Epithelial cell of esophagus (primary cell): ENCODE measurements at regions not wholly inside any gene's neighbourhood (a gene's known extent, or its start where the extent isn't known, plus 50 kb on each side); places are given as distances from the start of the nearest gene placed in this dataset.
A peak's percentile ranks its signal among the peaks of the same experiment; 100 is the strongest.

ENCODE experiments used
- DNase-seq: peaks from one replicate; pipeline ENCODE4 v3.0.0; 2010; ENCODE audit warnings: low read depth
- H3K4me3 ChIP-seq: 2 replicates; pipeline ENCODE4 v1.5.1; 2011; ENCODE audit warnings: mild to moderate bottlenecking, low read length, control low read depth
- TF ChIP-seq, protein P1 (sequence below): IDR thresholded peaks from 2 replicates; pipeline ENCODE4 v1.5.1; 2011; ENCODE audit warnings: low read depth, mild to moderate bottlenecking, low read length, control low read depth, inconsistent platforms; ENCODE audit not compliant: insufficient read depth; ENCODE audit errors: missing control alignments

DNA sequence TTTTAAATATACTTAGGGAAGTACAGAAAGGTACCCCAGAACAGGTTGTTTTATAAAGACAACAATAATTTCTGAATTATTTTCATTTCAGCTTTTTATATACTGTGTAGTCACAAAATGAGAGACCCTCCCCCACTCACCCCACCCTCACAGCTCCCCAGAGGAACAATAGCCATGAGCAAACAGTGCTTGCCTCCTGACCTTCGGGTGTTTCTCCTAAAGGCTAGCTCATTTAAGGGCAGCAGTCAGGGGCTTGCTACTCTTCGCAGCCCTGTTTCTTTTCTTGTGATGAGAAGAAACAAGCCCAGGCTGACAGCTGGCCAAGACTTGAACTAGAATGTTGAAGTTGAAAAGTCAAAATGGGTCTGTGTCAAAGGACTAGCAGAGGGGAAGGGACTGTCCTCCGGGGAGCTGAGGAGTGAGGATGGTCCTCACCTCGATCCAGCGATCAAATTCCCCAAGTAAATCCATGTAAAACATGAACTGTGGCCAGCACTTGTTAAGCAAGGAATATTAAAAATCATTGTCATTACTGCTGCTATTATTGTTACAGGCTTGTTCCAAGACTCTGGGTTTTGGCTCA lies 133.8 kb upstream of the ARHGAP5 start:
- TF ChIP-seq, protein P1, sequence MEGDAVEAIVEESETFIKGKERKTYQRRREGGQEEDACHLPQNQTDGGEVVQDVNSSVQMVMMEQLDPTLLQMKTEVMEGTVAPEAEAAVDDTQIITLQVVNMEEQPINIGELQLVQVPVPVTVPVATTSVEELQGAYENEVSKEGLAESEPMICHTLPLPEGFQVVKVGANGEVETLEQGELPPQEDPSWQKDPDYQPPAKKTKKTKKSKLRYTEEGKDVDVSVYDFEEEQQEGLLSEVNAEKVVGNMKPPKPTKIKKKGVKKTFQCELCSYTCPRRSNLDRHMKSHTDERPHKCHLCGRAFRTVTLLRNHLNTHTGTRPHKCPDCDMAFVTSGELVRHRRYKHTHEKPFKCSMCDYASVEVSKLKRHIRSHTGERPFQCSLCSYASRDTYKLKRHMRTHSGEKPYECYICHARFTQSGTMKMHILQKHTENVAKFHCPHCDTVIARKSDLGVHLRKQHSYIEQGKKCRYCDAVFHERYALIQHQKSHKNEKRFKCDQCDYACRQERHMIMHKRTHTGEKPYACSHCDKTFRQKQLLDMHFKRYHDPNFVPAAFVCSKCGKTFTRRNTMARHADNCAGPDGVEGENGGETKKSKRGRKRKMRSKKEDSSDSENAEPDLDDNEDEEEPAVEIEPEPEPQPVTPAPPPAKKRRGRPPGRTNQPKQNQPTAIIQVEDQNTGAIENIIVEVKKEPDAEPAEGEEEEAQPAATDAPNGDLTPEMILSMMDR, result no peak
- H3K4me3 ChIP-seq, result no peak overlapping the region
- no peak for DNase-seq

GRCh38 chr14:31943861-31944255 lies 133.2 kb upstream of the ARHGAP5 start:
- DNase-seq, result no peak
- TF ChIP-seq, protein P1, result no peak
- no peak overlapping the region for H3K4me3 ChIP-seq

GRCh38 chr14:31944256-31945073 lies 132.6 kb upstream of the ARHGAP5 start:
- DNase-seq, result no peak
- TF ChIP-seq, protein P1, result no peak
- no peak overlapping the region for H3K4me3 ChIP-seq

DNA sequence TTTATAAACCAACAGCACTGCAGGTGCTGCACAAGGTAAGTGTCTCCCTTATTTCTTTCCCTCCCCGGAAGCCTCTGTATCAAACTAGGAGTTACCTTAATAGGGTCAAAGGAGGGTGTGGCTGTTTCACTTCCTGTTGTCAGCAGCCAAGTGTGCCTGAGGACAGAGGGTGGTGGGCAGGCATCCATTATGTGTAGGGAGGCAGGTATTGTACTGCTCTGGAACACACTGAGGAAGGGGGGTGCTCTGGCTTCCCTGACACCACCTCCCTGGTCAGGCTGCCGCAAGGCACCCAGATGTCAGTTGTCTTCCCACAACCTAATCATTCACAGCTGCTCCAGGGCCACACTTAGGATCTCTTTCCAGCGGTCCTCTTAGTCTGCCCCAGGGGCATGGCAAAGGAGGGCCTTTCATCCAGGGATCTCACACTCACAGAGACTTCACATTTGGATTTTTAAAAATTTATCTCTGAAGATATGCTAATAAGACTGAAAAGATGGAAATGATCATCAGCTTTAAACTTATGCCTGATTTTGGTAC lies 132.0 kb upstream of the ARHGAP5 start:
- TF ChIP-seq, protein P1, result no peak
- DNase-seq, result peak; percentile 40
- no peak overlapping the region for H3K4me3 ChIP-seq

GRCh38 chr14:31945701-31946100 lies 131.4 kb upstream of the ARHGAP5 start:
- TF ChIP-seq, protein P1, result no peak
- no peak overlapping the region for H3K4me3 ChIP-seq
- DNase-seq, result no peak

GRCh38 chr14:31947076-31947475 lies 130.0 kb upstream of the ARHGAP5 start:
- TF ChIP-seq, protein P1, result no peak
- peak; percentile 88 for DNase-seq

More at GRCh38 chr14:31947076-31947475, 130.0 kb upstream of the ARHGAP5 start:
- H3K4me3 ChIP-seq, result no peak overlapping the region
